HG02642 (cell line): ENCODE measurements at regions not wholly inside any gene's neighbourhood (a gene's known extent, or its start where the extent isn't known, plus 50 kb on each side); places are given as distances from the start of the nearest gene placed in this dataset.
"Not testable (repeated sequence)": the region's sequence is repeated elsewhere in the genome, so short reads cannot be mapped to it uniquely, and the experiment has no call there.

Experiments
- ATAC-seq: cut with Tn5 transposase; IDR thresholded peaks from one replicate; pipeline ENCODE4 v1.9.1; 2021; ENCODE audit warnings: mild to moderate bottlenecking; ENCODE audit not compliant: unreplicated experiment, poor library complexity

DNA sequence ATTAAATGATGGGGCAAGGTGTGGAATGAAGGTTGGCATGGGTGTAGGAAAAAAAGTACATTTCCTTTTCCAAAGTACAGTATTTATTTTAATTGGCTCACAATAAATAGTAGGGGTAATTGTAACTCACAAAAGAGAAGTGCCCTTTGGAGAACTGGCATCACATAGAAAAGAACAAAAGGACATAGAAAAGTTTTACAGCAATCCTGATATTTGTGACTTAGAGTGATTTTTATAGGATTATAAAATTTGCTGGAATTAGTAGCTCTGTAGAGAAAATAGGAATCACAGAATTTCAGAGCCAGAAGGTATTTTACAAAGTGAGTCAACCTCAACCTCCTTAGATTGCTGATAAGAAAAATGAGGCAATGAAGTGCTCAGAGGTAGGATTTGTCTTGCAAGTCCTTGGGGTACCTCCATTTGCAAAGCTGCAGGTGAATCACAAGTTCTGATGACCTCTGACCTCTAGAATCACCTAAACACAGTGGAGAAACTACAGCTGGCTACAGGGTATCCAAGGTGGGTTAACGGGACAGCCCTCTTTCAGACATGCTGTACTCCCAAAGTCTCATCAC is 133.6 kb downstream of the SOCS6 start:
- ATAC-seq: no peak

DNA sequence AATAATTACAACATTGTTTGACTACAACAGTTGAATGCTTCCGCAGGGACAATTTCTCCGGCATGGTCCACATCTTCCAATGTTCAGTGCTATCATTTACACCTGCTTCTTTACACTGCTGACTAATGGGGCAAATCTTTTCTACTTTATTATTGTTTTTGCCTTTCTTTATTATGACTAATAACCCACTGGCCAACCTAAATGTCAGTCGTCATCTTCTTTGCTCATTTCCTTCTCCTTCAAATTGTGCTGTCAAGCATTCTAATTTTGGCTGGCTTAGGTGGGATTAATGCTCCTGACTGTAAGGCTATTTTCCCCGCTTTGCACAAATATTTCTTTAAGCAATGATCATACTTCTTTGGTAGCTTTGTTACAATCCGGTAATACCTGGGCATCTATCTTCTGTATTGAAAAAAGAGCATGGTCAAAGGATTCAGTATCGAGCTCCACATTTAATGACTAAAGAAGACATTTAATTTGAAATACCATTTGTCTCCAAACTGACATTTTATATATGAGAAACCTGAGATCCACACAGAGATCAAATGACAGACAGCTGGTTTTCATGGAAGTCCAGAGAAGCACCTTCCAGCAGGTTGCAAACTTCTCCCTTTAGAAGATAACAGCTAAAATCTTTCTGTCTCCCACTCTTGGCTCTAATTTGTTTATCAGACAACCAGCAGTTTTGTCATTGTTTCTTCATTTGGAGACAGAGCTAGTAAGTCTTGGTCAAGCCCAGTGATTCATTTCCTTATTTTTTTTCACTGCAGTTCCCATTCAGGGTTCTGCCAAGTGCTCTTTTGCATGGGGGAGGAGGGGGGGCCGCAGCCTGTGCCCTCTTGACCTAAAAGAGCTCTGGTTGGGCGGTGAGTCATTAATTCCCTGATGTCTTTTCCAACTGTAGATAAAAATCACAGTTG is 132.9 kb downstream of the SOCS6 start:
- no peak for ATAC-seq

- ATAC-seq: no peak
Measured at GRCh38 chr18:70420146-70420898, 131.5 kb downstream of the SOCS6 start.

GRCh38 chr18:70419526-70419925 is 130.7 kb downstream of the SOCS6 start:
- no peak for ATAC-seq

- peak; percentile 99 for ATAC-seq
Measured at GRCh38 chr18:70418546-70419311, 129.9 kb downstream of the SOCS6 start.

GRCh38 chr18:70417847-70418246 is 129.0 kb downstream of the SOCS6 start:
- no peak for ATAC-seq

- ATAC-seq: no peak
Measured at GRCh38 chr18:70416496-70416895, 127.7 kb downstream of the SOCS6 start.

DNA sequence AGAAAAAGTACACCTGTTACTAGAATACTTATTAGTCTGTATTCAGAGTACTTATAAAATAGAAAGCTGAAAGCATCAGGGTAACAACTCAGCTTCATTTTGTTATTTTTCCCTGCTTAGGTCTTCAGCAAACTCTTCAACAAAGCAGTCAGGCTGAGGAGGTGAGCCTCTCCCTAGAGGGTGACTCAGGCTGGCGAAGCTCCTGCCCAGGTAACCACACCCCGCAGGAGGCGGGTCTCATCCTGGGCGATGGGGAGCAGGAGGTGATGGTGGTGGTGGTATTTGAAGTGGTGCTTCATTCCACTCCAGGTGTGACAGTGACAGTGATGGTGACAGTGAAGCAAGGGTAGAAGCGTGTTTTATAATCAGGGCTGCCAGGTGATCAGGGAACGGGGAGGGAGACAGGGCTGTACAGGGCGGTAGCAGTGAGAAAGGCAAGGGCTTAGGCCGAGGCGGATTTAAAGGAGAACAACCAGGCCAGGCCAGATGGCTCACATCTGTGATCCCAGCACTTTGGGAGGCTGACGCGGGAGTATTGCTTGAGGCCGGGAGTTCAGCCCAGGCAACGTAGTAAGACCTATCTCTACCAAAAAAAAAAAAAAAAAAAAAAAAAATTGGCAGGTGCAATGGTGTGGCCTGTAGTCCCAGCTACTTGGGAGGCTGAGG is 127.1 kb downstream of the SOCS6 start:
- no peak for ATAC-seq

DNA sequence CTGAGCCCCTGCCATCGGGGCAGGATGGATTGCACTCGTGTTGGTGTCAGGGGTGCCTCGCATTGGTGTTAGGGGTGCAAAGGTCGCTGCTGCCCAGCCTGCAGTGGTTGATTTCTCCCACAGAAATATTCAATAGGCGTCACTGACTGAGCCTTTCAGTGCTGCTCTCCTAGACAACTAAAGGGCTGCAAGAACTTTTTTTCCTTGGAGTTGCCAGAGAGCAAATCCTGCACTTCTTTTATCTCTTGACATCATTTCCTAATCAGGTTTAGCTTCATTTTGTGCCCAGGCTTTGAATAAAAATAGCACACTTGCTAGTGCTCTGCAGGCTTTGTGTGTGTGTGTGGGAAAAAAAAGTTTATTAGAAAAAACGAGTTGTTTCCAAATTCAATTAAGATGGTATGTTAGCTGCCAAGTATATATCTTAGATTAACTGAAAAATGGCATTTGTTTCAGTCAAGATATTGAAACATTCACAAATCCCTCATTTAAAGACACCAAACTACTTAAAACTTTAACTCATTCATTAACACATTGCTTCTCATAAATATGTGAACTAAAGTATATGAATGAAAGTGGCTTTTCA is 125.6 kb downstream of the SOCS6 start:
- ATAC-seq: no peak

- no peak for ATAC-seq
Measured at GRCh38 chr18:70413455-70413854, 124.6 kb downstream of the SOCS6 start.

GRCh38 chr18:70411876-70412435 is 123.1 kb downstream of the SOCS6 start:
- ATAC-seq: no peak

DNA sequence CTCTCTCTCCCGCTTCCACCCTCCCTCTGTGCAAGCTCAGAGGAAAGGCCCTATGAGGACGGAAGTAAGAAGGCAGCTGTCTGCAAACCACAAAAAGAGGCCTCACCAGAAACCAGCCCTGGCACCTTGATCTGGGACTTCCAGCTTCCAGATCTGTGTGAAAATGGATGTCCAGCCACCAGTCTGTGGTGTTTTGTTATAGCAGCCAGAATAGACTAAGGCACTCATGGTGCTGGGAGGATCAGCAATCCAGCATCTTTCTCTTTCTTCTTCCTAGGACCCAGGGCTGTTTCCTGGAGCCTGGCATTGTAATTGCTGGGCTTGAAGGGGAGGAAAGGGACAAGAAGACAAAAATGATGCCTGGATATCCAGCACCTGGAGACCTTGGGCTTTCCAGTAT is 122.5 kb downstream of the SOCS6 start:
- no peak for ATAC-seq

GRCh38 chr18:70405052-70405451 is 116.2 kb downstream of the SOCS6 start:
- no peak for ATAC-seq

DNA sequence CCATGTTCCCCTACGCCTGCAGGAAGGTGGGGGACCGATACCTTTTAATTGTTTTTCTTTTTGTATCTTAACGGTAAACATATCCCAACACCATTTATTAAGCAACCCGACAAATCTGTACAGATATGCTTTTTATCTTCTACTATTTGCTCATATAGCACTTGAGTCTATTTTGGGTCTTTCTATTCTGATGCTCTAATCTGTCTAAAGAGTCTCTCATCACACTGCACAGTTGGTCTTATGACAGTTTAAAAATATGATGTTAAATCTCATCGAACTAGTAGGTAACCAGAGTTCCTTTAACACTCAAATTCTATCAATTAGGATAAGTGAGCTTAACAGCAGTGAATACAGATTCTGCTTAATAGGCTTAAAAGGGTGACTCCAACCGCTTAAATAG is 111.6 kb downstream of the SOCS6 start:
- no peak for ATAC-seq

GRCh38 chr18:70398076-70398475 is 109.2 kb downstream of the SOCS6 start:
- no peak for ATAC-seq

DNA sequence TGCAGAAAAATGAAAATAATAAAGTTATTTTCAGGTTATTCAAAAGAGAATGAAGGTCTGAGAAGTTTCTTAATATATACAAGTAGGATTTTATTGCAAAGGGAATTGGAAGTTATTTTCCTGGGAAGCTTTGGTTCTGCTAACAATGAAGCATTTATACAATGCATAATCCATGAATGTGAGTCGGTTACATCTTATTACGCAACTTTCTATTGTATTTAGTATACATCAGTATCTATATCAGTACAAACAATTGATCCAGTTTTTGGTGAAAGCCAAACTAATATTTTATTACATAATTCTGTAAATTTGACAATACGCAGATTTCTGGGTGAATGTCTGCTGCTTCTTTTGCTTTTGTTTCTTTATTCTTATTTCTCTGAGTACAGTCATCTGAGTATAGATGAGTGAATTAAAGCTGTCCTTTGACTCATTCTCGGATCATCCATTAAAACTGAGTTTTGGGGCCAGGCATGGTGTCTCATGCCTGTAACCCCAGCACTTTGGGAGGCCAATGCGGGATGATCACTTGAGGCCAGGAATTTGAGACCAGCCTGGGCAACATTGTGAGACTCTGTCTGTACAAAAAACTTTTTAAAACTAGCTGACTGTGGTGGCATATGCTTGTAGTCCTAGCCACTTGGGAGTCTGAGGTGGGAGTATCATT is 108.5 kb downstream of the SOCS6 start:
- ATAC-seq: no peak

DNA sequence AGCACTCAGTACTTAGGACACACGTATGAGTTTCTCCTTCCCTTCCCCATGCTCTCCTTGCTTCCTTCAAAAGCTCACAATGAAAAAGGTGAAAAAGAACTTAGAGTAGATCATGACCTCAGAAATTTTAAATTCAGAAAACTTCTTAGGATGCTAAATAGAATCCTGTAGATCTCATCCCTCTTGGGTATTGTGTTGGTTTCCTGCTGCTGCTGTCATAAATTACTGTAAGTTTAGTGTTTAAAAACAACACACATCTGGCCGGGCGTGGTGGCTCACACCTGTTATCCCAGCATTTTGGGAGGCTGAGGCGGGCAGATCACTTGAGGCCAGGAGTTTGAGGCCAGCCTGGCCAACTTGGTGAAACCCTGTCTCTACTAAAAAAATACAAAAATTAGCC is 106.9 kb downstream of the SOCS6 start:
- not testable (repeated sequence) for ATAC-seq

- no peak for ATAC-seq
Measured at GRCh38 chr18:70394672-70395071, 105.8 kb downstream of the SOCS6 start.
